Fibroblast of villous mesenchyme (primary cell): ENCODE measurements at regions not wholly inside any gene's neighbourhood (a gene's known extent, or its start where the extent isn't known, plus 50 kb on each side); places are given as distances from the start of the nearest gene placed in this dataset.

Source experiments
- DNase-seq: peaks from one replicate; pipeline ENCODE4 v3.0.0-alpha.2; 2010; ENCODE audit warnings: low read depth
- H3K4me3 ChIP-seq: 2 replicates; pipeline ENCODE4 v1.5.1; 2011; ENCODE audit warnings: low read depth, mild to moderate bottlenecking, low read length
- CTCF ChIP-seq: IDR thresholded peaks from 2 replicates; pipeline ENCODE4 v1.5.1; 2012; ENCODE audit warnings: low read depth, mild to moderate bottlenecking, low read length; ENCODE audit not compliant: insufficient read depth

- H3K4me3 ChIP-seq = no peak overlapping the region
- no peak for TF ChIP-seq CTCF
- no peak for DNase-seq
These were observed 1589.9 kb downstream of the SLITRK1 start for GRCh38 chr13:82292334-82292733.

DNA sequence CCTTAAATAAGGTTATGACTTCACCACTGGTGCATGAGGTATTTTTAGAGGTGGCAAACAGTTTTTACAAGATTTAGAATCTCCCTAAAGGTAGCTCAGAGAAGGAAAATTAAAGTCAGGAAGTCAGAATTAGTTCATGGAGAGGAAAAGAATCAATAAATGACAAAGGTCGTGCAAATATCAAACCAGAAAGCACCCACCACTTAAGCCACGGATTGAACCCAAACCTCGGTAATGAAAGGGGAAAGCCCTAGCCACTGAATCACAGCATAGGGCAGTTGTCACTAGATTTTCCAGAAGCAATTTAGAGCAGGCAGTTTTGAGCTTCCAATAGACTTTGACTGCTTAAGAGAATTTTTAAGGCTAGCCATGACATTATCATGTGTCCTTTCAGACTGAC is 1590.4 kb downstream of the SLITRK1 start:
- no peak for TF ChIP-seq CTCF
- no peak for DNase-seq
- H3K4me3 ChIP-seq = no peak overlapping the region

DNA sequence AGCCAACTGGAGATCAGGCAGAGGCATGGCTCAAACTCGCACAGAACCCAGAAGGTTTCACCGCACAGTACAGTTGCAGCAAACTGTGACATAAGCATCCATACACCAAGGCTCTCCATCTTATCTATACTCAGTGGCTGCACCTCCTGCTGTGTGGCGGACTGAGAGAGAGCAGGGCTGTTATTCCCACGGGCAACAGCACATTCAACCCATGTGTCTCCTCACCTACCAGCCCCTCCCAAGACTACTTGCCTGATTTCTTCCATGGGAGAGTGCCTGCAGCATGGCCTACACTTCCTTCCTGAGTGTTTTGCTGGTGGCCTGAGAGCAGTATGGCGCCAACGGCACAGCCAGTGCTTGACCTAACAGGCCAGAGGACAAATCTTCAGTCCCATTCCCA is 1606.6 kb downstream of the SLITRK1 start:
- DNase-seq = no peak
- no peak for TF ChIP-seq CTCF
- H3K4me3 ChIP-seq = no peak overlapping the region

DNA sequence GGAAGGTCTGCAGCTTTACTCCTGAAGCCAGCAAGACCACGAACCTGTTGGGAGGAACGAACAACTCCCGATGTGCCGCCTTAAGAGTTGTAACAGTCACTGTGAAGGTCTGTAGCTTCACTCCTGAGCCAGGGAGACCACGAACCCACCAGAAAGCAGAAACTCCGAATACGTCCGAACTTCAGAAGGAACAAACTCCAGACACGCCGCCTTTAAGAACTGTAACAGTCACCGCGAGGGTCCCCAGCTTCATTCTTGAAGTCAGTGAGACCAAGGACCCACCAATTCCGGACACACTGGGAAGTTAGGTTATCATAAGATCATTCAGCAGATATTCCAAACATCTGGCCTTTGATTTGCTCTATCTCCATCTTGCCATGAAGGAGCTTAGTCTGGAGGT is 1623.0 kb downstream of the SLITRK1 start:
- TF ChIP-seq CTCF = no peak
- DNase-seq = no peak
- no peak overlapping the region for H3K4me3 ChIP-seq

DNA sequence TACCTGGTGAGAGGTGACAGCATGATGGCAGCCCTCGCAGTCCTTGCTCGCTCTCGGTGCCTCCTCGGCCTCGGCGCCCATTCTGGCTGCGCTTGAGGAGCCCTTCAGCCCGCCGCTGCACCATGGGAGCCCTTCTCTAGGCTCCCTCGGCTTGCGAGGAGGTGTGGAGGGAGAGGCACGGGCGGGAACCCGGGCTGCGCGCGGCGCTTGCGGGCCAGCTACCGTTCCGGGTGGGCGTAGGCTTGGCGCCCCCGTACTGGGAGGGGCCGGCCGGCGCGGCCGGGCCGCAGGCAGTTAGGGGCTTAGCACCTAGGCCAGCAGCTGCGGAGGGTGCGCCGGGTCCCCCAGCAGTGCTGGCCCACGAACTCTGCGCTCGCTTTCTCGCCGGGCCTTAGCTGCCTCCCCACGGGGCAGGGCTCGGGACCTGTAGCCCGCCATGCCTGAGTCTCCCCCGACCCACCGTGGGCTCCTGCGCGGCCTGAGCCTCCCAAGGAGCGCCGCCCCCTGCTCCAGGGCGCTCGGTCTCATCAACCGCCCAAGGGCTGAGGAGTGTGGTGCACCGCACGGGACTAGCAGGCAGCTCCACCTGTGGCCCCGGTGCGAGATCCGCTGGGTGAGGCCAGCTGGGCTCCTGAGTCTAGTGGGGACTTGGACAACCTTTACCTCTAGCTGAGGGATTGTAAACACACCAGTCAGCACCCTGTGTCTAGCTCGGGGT is 1624.3 kb downstream of the SLITRK1 start:
- no peak for DNase-seq
- TF ChIP-seq CTCF = no peak
- H3K4me3 ChIP-seq = no peak overlapping the region

GRCh38 chr13:82248762-82249161 is 1633.5 kb downstream of the SLITRK1 start:
- no peak for TF ChIP-seq CTCF
- no peak overlapping the region for H3K4me3 ChIP-seq
- DNase-seq = no peak

DNA sequence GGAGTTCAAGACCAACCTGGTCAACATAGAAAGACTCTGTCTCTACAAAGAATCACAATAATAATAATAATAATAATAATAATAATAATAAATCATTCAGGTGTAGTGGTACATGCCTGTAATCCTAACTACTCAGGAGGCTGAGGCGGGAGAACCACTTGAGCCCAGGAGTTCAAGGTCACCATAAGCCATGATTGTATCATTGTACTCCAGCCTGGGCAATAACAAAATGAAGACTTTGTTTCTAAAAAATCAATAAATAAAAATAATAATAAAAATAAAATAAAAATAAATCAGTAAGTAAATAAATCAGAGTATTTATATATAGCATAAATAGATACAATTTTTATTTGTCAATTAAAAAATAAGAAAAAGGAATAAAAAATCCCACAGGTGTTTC is 1636.4 kb downstream of the SLITRK1 start:
- DNase-seq = no peak
- no peak for TF ChIP-seq CTCF
- H3K4me3 ChIP-seq = no peak overlapping the region
